C4-2B (cell line): ENCODE measurements at regions not wholly inside any gene's neighbourhood (a gene's known extent, or its start where the extent isn't known, plus 50 kb on each side); places are given as distances from the start of the nearest gene placed in this dataset.

ENCODE experiments used
- ZFX ChIP-seq: fragments of 450-650 bp; IDR thresholded peaks from 2 replicates; pipeline ENCODE4 v1.6.1; 2017
- TF ChIP-seq, protein P1 (sequence below): fragments of 450-650 bp; conservative IDR thresholded peaks from 2 replicates; pipeline ENCODE4 v1.5.1; 2017; ENCODE audit warnings: mild to moderate bottlenecking

GRCh38 chr18:7476386-7476785 is 90.7 kb upstream of the PTPRM start:
- TF ChIP-seq, protein P1, sequence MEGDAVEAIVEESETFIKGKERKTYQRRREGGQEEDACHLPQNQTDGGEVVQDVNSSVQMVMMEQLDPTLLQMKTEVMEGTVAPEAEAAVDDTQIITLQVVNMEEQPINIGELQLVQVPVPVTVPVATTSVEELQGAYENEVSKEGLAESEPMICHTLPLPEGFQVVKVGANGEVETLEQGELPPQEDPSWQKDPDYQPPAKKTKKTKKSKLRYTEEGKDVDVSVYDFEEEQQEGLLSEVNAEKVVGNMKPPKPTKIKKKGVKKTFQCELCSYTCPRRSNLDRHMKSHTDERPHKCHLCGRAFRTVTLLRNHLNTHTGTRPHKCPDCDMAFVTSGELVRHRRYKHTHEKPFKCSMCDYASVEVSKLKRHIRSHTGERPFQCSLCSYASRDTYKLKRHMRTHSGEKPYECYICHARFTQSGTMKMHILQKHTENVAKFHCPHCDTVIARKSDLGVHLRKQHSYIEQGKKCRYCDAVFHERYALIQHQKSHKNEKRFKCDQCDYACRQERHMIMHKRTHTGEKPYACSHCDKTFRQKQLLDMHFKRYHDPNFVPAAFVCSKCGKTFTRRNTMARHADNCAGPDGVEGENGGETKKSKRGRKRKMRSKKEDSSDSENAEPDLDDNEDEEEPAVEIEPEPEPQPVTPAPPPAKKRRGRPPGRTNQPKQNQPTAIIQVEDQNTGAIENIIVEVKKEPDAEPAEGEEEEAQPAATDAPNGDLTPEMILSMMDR, result no peak
- no peak for TF ChIP-seq ZFX
